ENCODE measurements at regions not wholly inside any gene's neighbourhood (a gene's known extent, or its start where the extent isn't known, plus 50 kb on each side); places are given as distances from the start of the nearest gene placed in this dataset.
A peak's percentile ranks its signal among the peaks of the same experiment; 100 is the strongest.

DNA sequence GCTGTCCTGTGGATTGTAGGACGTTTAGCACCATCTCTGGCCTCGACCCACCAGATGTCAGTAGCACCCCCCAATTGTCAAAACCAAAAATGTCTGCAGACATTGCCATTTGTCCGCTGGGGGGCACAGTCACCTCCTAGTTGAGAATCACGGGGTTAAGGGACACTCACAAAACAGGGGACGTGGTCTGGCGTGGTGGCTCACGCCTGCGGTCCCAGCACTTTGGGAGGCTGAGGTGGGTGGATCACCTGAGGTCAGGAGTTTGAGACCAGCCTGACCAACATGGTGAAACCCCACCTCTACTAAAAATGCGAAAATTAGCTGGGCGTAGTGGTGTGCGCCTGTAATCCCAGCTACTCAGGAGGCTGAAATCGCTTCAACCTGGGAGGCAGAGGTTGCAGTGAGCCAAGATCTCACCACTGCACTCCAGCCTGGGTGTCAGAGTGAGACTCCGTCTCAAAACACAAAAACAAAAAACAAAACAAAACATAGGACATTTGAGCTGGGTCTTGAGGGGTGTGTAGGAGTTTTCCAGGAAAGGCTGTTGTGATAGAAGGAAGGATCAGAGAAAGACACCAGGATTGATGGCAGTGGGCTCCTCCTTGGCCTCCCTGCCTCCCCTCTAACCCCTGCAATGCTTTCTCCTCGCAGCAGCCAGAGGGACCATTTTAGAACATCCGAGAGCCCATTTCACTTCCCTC lies 171.8 kb upstream of the GSE1 start:
- in situ Hi-C loops (cut with HindIII; ENCODE audit: extremely low pct_ligation_motif_present, low pct_unique_long_range_greater_than_20kb), result loop anchor here (5.0 kb wide), 2 partner anchors 116 to 166 kb away; no protein-coding TSS in a partner anchor
- DNase-seq (ENCODE audit: low spot score) (peak; percentile 71), ATAC-seq (peak; percentile 8; the same call in 2 of the 3 replicates), FAIRE-seq (peak; percentile 81)
- H3K9ac ChIP-seq (ENCODE audit: insufficient read depth, low read depth, low read length), result no peak overlapping the region
- H3K79me2 ChIP-seq (ENCODE audit: insufficient read depth, low read length), result no peaks in the 10 kb centered on the region
- no peak overlapping the region for H3K4me3 ChIP-seq (replicated peaks in 1 of 3; ENCODE audit: insufficient read depth in 1 of 3, low read depth in 2 of 3, low read length in 3 of 3)
- ChIA-PET POLR2A (no interaction called here), CTCF (ENCODE audit: low intra/inter-chr PET ratio, low total read pairs) (interaction anchor here (0.6 to 1.9 kb wide), 3 partner anchors 116 to 172 kb away, joined by 3 to 12 read pairs (median 3); no protein-coding TSS in a partner anchor)
- 79% methylated on average over 13 of the region's 15 CpGs for WGBS (ENCODE audit: low lambda C conversion rate)
- H2AFZ ChIP-seq (ENCODE audit: low read length), result no peak overlapping the region
- peaks cover 8 to 44% of the 10 kb centered on the region in 2 experiments; a peak in 4 of 5 replicates for H3K27me3 ChIP-seq (ENCODE audit: control insufficient read depth in 1 of 2, insufficient read depth in 2 of 2, low read length in 2 of 2)
- no peaks in the 10 kb centered on the region for H3K36me3 ChIP-seq (replicated peaks in 1 of 2; ENCODE audit: control insufficient read depth in 1 of 2, insufficient read depth in 2 of 2, low read length in 2 of 2)
- no peaks in the 10 kb centered on the region for H3K9me3 ChIP-seq (ENCODE audit: low read length)
- no peak overlapping the region for H3K4me2 ChIP-seq (ENCODE audit: low read depth, low read length)
- intact Hi-C loops (cut with micrococcal nuclease; ENCODE audit: unreplicated experiment), result loop anchor here (1.0 to 2.0 kb wide), 2 partner anchors 115 to 169 kb away; no protein-coding TSS in a partner anchor
- peaks cover 63% of the 10 kb centered on the region for H3K4me1 ChIP-seq (ENCODE audit: insufficient read depth, low read length)
- BruUV-seq (replicated peaks), result no TSS peak
- H3K27ac ChIP-seq (ENCODE audit: extremely low read length, insufficient read depth, low read length), result no peak overlapping the region
- peaks cover 4% of the 10 kb centered on the region; the same call in 1 of the 2 replicates for H4K20me1 ChIP-seq (ENCODE audit: insufficient read depth, low read length)
- TF ChIP-seq ZNF34 (CRISPR knock-in tag; IDR thresholded peaks at IDR 0.05; ENCODE audit: borderline replicate concordance) (no peak), NRL (CRISPR knock-in tag; IDR thresholded peaks at IDR 0.05; ENCODE audit: borderline replicate concordance) (no peak), SIX1 (CRISPR knock-in tag; IDR thresholded peaks at IDR 0.05; ENCODE audit: borderline replicate concordance) (no peak), MTA1 (CRISPR knock-in tag; IDR thresholded peaks at IDR 0.05; ENCODE audit: borderline replicate concordance) (no peak), NAIF1 (CRISPR knock-in tag; IDR thresholded peaks at IDR 0.05; ENCODE audit: borderline replicate concordance) (no peak), ARNT (IDR thresholded peaks at IDR 0.05) (no peak), ZNF263 (CRISPR knock-in tag; IDR thresholded peaks at IDR 0.05) (no peak), FOXK2 (IDR thresholded peaks at IDR 0.05) (no peak), TBX2 (CRISPR knock-in tag; IDR thresholded peaks at IDR 0.05; ENCODE audit: borderline replicate concordance) (peak; percentile 0; the same call in 1 of the 2 replicates), NFE2L2 (IDR thresholded peaks at IDR 0.05; ENCODE audit: low read length) (no peak), SRSF9 (IDR thresholded peaks at IDR 0.05; ENCODE audit: borderline replicate concordance, insufficient read depth, low read depth, low read length, poor library complexity, severe bottlenecking) (no peak), ZNF788 (CRISPR knock-in tag; IDR thresholded peaks at IDR 0.05; ENCODE audit: borderline replicate concordance) (no peak), HNF4G (IDR thresholded peaks at IDR 0.05; ENCODE audit: borderline replicate concordance, low read depth, low read length) (no peak), HNF4G (CRISPR knock-in tag; IDR thresholded peaks at IDR 0.05; ENCODE audit: borderline replicate concordance, low read depth) (no peak), ZNF326 (CRISPR knock-in tag; IDR thresholded peaks at IDR 0.05; ENCODE audit: borderline replicate concordance) (no peak), HES4 (CRISPR knock-in tag; IDR thresholded peaks at IDR 0.05; ENCODE audit: borderline replicate concordance) (no peak), SAP130 (CRISPR knock-in tag; IDR thresholded peaks at IDR 0.05; ENCODE audit: low read depth) (peak; percentile 33; the same call in 1 of the 2 replicates)
- TF ChIP-seq, protein P1, sequence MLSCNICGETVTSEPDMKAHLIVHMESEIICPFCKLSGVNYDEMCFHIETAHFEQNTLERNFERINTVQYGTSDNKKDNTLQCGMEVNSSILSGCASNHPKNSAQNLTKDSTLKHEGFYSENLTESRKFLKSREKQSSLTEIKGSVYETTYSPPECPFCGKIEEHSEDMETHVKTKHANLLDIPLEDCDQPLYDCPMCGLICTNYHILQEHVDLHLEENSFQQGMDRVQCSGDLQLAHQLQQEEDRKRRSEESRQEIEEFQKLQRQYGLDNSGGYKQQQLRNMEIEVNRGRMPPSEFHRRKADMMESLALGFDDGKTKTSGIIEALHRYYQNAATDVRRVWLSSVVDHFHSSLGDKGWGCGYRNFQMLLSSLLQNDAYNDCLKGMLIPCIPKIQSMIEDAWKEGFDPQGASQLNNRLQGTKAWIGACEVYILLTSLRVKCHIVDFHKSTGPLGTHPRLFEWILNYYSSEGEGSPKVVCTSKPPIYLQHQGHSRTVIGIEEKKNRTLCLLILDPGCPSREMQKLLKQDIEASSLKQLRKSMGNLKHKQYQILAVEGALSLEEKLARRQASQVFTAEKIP (CRISPR knock-in tag; IDR thresholded peaks at IDR 0.05; ENCODE audit: borderline replicate concordance), result no peak
- TF ChIP-seq, protein P2, sequence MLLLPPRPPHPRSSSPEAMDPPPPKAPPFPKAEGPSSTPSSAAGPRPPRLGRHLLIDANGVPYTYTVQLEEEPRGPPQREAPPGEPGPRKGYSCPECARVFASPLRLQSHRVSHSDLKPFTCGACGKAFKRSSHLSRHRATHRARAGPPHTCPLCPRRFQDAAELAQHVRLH (CRISPR knock-in tag; IDR thresholded peaks at IDR 0.05; ENCODE audit: borderline replicate concordance, low read depth), result no peak
- TF ChIP-seq, protein P3, sequence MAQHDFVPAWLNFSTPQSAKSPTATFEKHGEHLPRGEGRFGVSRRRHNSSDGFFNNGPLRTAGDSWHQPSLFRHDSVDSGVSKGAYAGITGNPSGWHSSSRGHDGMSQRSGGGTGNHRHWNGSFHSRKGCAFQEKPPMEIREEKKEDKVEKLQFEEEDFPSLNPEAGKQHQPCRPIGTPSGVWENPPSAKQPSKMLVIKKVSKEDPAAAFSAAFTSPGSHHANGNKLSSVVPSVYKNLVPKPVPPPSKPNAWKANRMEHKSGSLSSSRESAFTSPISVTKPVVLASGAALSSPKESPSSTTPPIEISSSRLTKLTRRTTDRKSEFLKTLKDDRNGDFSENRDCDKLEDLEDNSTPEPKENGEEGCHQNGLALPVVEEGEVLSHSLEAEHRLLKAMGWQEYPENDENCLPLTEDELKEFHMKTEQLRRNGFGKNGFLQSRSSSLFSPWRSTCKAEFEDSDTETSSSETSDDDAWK (CRISPR knock-in tag; IDR thresholded peaks at IDR 0.05), result no peak
- TF ChIP-seq, protein P4, sequence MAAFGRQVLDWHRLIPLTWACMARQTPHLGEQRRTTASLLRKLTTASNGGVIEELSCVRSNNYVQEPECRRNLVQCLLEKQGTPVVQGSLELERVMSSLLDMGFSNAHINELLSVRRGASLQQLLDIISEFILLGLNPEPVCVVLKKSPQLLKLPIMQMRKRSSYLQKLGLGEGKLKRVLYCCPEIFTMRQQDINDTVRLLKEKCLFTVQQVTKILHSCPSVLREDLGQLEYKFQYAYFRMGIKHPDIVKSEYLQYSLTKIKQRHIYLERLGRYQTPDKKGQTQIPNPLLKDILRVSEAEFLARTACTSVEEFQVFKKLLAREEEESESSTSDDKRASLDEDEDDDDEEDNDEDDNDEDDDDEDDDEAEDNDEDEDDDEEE (CRISPR knock-in tag; IDR thresholded peaks at IDR 0.05), result no peak
